Activated CD8-positive, alpha-beta T cell treated with anti-CD3 and anti-CD28 coated beads for 36 hours (primary cell): ENCODE measurements at regions not wholly inside any gene's neighbourhood (a gene's known extent, or its start where the extent isn't known, plus 50 kb on each side); places are given as distances from the start of the nearest gene placed in this dataset.

Source experiments
- ATAC-seq: fragments of 200-7000 bp; cut with Tn5 transposase; one replicate; pipeline ENCODE4 v1.10.0; 2021; ENCODE audit warnings: mild to moderate bottlenecking, moderate library complexity
- CTCF ChIA-PET: fragments of 350-600 bp; sonication (Branson Sonifier 250); formaldehyde crosslinking; loops from one replicate; lab custom pipeline; 2021; ENCODE audit warnings: antibody characterized with exemption; lab: Charles Lee
- POLR2A ChIA-PET: fragments of 350-600 bp; sonication (Branson Sonifier 250); formaldehyde crosslinking; loops from one replicate; lab custom pipeline; 2021; ENCODE audit warnings: antibody characterized with exemption; lab: Charles Lee
- DNase-seq: peaks from one replicate; pipeline ENCODE4 v3.0.0-alpha.2; 2020
- H3K27ac Mint-ChIP-seq: one replicate; pipeline ENCODE4 v1.8.0; 2021; ENCODE audit warnings: mild to moderate bottlenecking, mixed read lengths
- H3K27me3 Mint-ChIP-seq: one replicate; pipeline ENCODE4 v1.8.0; 2021; ENCODE audit warnings: mixed read lengths
- H3K36me3 Mint-ChIP-seq: one replicate; pipeline ENCODE4 v1.8.0; 2021; ENCODE audit warnings: low read depth, mixed read lengths
- H3K4me1 Mint-ChIP-seq: one replicate; pipeline ENCODE4 v1.8.0; 2021; ENCODE audit warnings: low read depth, mixed read lengths
- H3K4me3 Mint-ChIP-seq: one replicate; pipeline ENCODE4 v1.8.0; 2021; ENCODE audit warnings: mild to moderate bottlenecking, moderate library complexity, mixed read lengths
- H3K9me3 Mint-ChIP-seq: one replicate; pipeline ENCODE4 v1.8.0; 2021; ENCODE audit warnings: mixed read lengths
- intact Hi-C: fragments of 100-400 bp; cut with micrococcal nuclease; formaldehyde crosslinking; loops from one replicate; pipeline ENCODE4 v1.10.0; 2022
- TF ChIP-seq, protein P1 (sequence below): fragments of 200-600 bp; IDR thresholded peaks from one replicate; pipeline ENCODE4 v1.8.0; 2022; ENCODE audit warnings: antibody characterized with exemption, mild to moderate bottlenecking

DNA sequence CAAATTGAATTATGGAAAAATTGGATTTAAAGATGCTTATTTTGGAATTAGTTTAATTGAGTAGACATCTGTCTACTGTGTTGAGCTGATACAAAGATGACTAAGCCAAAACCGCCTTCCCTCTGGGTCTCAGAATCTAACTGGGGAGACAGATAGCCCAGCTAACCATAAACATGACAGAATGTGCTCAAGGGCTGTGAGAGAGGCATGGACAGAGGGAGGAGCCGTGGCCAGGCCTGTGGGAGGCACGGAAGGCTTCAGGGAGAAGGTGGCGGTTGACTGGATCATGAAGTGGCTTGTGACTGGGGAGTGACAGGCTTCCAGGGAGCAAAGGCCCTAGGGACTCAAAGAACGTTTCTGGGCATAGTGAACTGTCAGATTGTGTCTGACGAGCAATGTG, 74.6 kb downstream of the DACT1 start:
- H3K9me3 Mint-ChIP-seq: no peaks in the 10 kb centered on the region
- H3K4me1 Mint-ChIP-seq: peaks cover 5% of the 10 kb centered on the region
- TF ChIP-seq, protein P1, sequence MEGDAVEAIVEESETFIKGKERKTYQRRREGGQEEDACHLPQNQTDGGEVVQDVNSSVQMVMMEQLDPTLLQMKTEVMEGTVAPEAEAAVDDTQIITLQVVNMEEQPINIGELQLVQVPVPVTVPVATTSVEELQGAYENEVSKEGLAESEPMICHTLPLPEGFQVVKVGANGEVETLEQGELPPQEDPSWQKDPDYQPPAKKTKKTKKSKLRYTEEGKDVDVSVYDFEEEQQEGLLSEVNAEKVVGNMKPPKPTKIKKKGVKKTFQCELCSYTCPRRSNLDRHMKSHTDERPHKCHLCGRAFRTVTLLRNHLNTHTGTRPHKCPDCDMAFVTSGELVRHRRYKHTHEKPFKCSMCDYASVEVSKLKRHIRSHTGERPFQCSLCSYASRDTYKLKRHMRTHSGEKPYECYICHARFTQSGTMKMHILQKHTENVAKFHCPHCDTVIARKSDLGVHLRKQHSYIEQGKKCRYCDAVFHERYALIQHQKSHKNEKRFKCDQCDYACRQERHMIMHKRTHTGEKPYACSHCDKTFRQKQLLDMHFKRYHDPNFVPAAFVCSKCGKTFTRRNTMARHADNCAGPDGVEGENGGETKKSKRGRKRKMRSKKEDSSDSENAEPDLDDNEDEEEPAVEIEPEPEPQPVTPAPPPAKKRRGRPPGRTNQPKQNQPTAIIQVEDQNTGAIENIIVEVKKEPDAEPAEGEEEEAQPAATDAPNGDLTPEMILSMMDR: no peak
- POLR2A ChIA-PET: no interaction called here
- ATAC-seq: no peak
- CTCF ChIA-PET: no interaction called here
- no peak overlapping the region for H3K4me3 Mint-ChIP-seq
- H3K36me3 Mint-ChIP-seq: no peaks in the 10 kb centered on the region
- peaks cover 8% of the 10 kb centered on the region for H3K27me3 Mint-ChIP-seq
- intact Hi-C loops: no loop called here
- DNase-seq: no peak
- no peak overlapping the region for H3K27ac Mint-ChIP-seq

DNA sequence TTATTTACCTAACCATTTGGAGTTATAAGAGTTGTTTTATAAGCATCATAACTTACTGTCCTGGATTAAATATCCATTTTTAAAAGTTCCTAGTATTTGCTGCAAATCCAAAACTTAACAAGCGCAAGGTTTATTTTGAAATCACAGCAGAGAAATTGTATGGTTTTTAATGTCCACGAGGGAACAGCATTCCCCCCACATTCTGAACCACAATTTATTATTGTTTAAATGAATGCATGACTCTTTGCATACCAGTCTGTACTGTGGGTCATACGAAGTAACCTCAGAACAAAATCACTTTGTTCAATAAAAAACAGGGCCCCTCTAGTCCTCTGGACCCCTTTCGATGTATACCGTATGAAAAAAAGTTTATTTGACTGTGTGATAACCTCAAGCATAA, 75.9 kb downstream of the DACT1 start:
- ChIA-PET CTCF (no interaction called here), POLR2A (no interaction called here)
- Mint-ChIP-seq H3K36me3 (no peaks in the 10 kb centered on the region), H3K4me1 (peaks cover 5% of the 10 kb centered on the region), H3K4me3 (no peak overlapping the region), H3K9me3 (no peaks in the 10 kb centered on the region), H3K27me3 (peaks cover 5% of the 10 kb centered on the region), H3K27ac (no peak overlapping the region)
- DNase-seq (no peak), ATAC-seq (no peak)
- TF ChIP-seq, protein P1: no peak
- intact Hi-C loops: no loop called here

DNA sequence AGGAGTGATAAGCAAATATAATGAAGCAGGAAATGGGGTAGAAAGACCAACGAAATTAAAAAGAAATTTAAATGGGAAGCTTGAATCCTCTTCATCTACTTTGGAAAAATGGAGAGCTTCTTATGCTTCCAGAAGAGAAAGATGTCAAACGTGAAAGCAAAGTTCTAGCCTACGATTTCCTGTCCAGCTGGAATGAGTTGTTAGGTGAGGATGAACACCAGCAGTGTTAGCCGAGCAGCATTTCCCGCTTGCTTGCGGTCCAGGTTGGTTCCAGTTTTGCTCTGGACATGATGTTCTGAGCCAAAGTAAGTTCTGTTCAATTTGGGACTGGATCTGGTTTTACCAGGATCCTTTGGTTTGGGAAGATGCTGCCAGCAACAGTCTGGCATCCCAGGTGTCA, 78.9 kb downstream of the DACT1 start:
- DNase-seq: no peak
- no peak for ATAC-seq
- Mint-ChIP-seq H3K27me3 (peaks cover 5% of the 10 kb centered on the region), H3K9me3 (no peaks in the 10 kb centered on the region), H3K4me3 (no peak overlapping the region), H3K27ac (no peak overlapping the region), H3K4me1 (peaks cover 5% of the 10 kb centered on the region), H3K36me3 (no peaks in the 10 kb centered on the region)
- intact Hi-C loops: no loop called here
- TF ChIP-seq, protein P1: no peak
- ChIA-PET POLR2A (no interaction called here), CTCF (interaction anchor here (1.3 kb wide), 1 partner anchor 10 kb away, joined by 3 read pairs; no protein-coding TSS in a partner anchor)

DNA sequence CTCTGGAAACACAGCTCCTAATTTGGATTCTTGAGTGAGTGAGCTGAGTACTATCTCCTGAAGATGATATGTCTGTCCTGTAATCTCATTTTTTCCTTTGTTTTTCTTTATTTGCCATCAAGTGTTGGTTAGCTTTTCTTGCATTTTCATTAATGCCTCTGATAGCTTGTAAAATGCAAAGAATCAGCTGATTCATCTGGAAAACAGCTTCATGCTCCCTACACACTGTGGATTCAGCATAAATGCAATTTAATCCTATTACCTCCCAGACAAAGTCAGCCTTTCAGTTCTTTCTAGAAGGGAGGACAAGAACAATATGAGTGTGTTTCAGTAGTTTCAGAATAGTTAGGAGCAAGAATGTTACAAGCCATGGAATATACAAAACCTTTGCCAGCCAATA, 79.4 kb downstream of the DACT1 start:
- POLR2A ChIA-PET: no interaction called here

DNA sequence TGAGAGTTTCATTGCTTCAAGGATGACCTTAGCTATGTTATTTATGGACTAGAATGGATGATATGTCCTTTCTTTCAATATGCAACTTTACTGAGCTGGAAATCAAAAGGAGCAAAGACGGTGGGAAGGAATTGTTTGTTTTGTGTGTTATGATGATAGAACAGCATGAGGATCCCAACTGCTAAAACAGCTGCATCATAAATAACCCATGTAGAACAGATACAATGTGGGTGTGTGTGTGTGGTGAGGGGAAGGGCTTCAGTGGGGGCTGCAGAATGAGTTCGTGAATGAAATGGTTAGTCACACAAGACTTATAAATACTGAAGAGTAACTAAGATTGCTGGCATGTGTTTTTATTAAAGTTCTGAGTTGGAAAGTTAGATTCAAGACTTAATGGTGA, 80.1 kb downstream of the DACT1 start:
- Mint-ChIP-seq H3K4me1 (peaks cover 5% of the 10 kb centered on the region), H3K27me3 (peaks cover 4% of the 10 kb centered on the region), H3K36me3 (no peaks in the 10 kb centered on the region), H3K27ac (no peak overlapping the region), H3K4me3 (no peak overlapping the region), H3K9me3 (no peaks in the 10 kb centered on the region)
- intact Hi-C loops: no loop called here
- TF ChIP-seq, protein P1: no peak
- DNase-seq (no peak), ATAC-seq (no peak)
- POLR2A ChIA-PET: no interaction called here
- CTCF ChIA-PET: no interaction called here

More for the DNA sequence above, 79.4 kb downstream of the DACT1 start:
- no peak overlapping the region for H3K27ac Mint-ChIP-seq
- intact Hi-C loops: no loop called here
- no peaks in the 10 kb centered on the region for H3K9me3 Mint-ChIP-seq
- TF ChIP-seq, protein P1: no peak
- DNase-seq (no peak), ATAC-seq (no peak)
- peaks cover 5% of the 10 kb centered on the region for H3K4me1 Mint-ChIP-seq
- H3K4me3 Mint-ChIP-seq: no peak overlapping the region
- CTCF ChIA-PET: interaction anchor here (1.3 kb wide), 1 partner anchor 10 kb away, joined by 3 read pairs; no protein-coding TSS in a partner anchor
- no peaks in the 10 kb centered on the region for H3K36me3 Mint-ChIP-seq
- H3K27me3 Mint-ChIP-seq: peaks cover 6% of the 10 kb centered on the region
